ENCODE measurements at regions not wholly inside any gene's neighbourhood (a gene's known extent, or its start where the extent isn't known, plus 50 kb on each side); places are given as distances from the start of the nearest gene placed in this dataset.

- Mint-ChIP-seq H3K27ac (ENCODE audit: unreplicated experiment) (no peak overlapping the region), H3K36me3 (ENCODE audit: low read depth) (no peaks in the 10 kb centered on the region), H3K9me3 (ENCODE audit: low read depth) (peaks cover 5% of the 10 kb centered on the region), H3K27me3 (ENCODE audit: low read depth) (peaks cover 2% of the 10 kb centered on the region), H3K4me1 (ENCODE audit: low read depth) (no peaks in the 10 kb centered on the region), H3K4me3 (ENCODE audit: unreplicated experiment) (no peak overlapping the region)
- DNase-seq (ENCODE audit: low spot score) = no peak
- no peak for TF ChIP-seq CTCF (IDR thresholded peaks at IDR 0.05)
Observed at GRCh38 chr4:83171436-83172039, 57.0 kb upstream of the PLAC8 start.

- no peak overlapping the region for H3K27ac Mint-ChIP-seq (ENCODE audit: unreplicated experiment)
- DNase-seq (ENCODE audit: low spot score) = no peak
- H3K27me3 Mint-ChIP-seq (ENCODE audit: low read depth) = peaks cover 2% of the 10 kb centered on the region
- H3K36me3 Mint-ChIP-seq (ENCODE audit: low read depth) = no peaks in the 10 kb centered on the region
- no peak for TF ChIP-seq CTCF (IDR thresholded peaks at IDR 0.05)
- no peak overlapping the region for H3K4me3 Mint-ChIP-seq (ENCODE audit: unreplicated experiment)
- no peaks in the 10 kb centered on the region for H3K4me1 Mint-ChIP-seq (ENCODE audit: low read depth)
- H3K9me3 Mint-ChIP-seq (ENCODE audit: low read depth) = peaks cover 7% of the 10 kb centered on the region
Observed at GRCh38 chr4:83170952-83171399, 56.4 kb upstream of the PLAC8 start.
